GM18870 (cell line): ENCODE measurements at regions not wholly inside any gene's neighbourhood (a gene's known extent, or its start where the extent isn't known, plus 50 kb on each side); places are given as distances from the start of the nearest gene placed in this dataset.

ENCODE experiments used
- ATAC-seq: cut with Tn5 transposase; IDR thresholded peaks from one replicate; pipeline ENCODE4 v1.9.1; 2021; ENCODE audit warnings: moderate library complexity; ENCODE audit not compliant: unreplicated experiment

- no peak for ATAC-seq
Measured at GRCh38 chr17:79457376-79457775, 153.5 kb downstream of the RBFOX3 start.

- no peak for ATAC-seq
Measured at GRCh38 chr17:79455636-79456035, 155.2 kb downstream of the RBFOX3 start.

GRCh38 chr17:79454826-79455225 is 156.0 kb downstream of the RBFOX3 start:
- no peak for ATAC-seq

GRCh38 chr17:79453481-79453880 is 157.4 kb downstream of the RBFOX3 start:
- ATAC-seq = no peak

GRCh38 chr17:79452706-79453105 is 158.1 kb downstream of the RBFOX3 start:
- ATAC-seq = no peak

GRCh38 chr17:79451167-79451566 is 159.7 kb downstream of the RBFOX3 start:
- no peak for ATAC-seq

GRCh38 chr17:79446399-79447009 is 164.3 kb downstream of the RBFOX3 start:
- no peak for ATAC-seq

GRCh38 chr17:79444198-79444597 is 166.7 kb downstream of the RBFOX3 start:
- no peak for ATAC-seq

- ATAC-seq = no peak
Measured at GRCh38 chr17:79443026-79443425, 167.8 kb downstream of the RBFOX3 start.

- ATAC-seq = no peak
Measured at GRCh38 chr17:79441356-79442160, 169.3 kb downstream of the RBFOX3 start.

GRCh38 chr17:79440251-79440650 is 170.6 kb downstream of the RBFOX3 start:
- no peak for ATAC-seq

- no peak for ATAC-seq
Measured at GRCh38 chr17:79439493-79439892, 171.4 kb downstream of the RBFOX3 start.

GRCh38 chr17:79438546-79439334 is 172.1 kb downstream of the RBFOX3 start:
- ATAC-seq = no peak

GRCh38 chr17:79438058-79438457 is 172.8 kb downstream of the RBFOX3 start:
- no peak for ATAC-seq

GRCh38 chr17:79437081-79437480 is 173.8 kb downstream of the RBFOX3 start:
- no peak for ATAC-seq

GRCh38 chr17:79435962-79436361 is 174.9 kb downstream of the RBFOX3 start:
- no peak for ATAC-seq

GRCh38 chr17:79435296-79435695 is 175.6 kb downstream of the RBFOX3 start:
- ATAC-seq = no peak

- no peak for ATAC-seq
Measured at GRCh38 chr17:79434215-79434614, 176.6 kb downstream of the RBFOX3 start.

- no peak for ATAC-seq
Measured at GRCh38 chr17:79433379-79433778, 177.5 kb downstream of the RBFOX3 start.

GRCh38 chr17:79431175-79431574 is 179.7 kb downstream of the RBFOX3 start:
- ATAC-seq = no peak

GRCh38 chr17:79429864-79430494 is 180.9 kb downstream of the RBFOX3 start:
- ATAC-seq = no peak
